Urinary bladder (tissue), 3 donors: ENCODE measurements at regions not wholly inside any gene's neighbourhood (a gene's known extent, or its start where the extent isn't known, plus 50 kb on each side); places are given as distances from the start of the nearest gene placed in this dataset.

Experiments
- DNase-seq: peaks from one replicate; pipeline ENCODE4 v3.0.0-alpha.2; 2015; ENCODE audit errors: extremely low spot score
- H3K27ac ChIP-seq: one replicate; pipeline ENCODE4 v1.5.1; 2013; ENCODE audit warnings: low read depth, mild to moderate bottlenecking, moderate library complexity
- H3K36me3 ChIP-seq: one replicate; pipeline ENCODE4 v1.6.1; 2013; ENCODE audit warnings: mild to moderate bottlenecking, moderate library complexity; ENCODE audit not compliant: insufficient read depth
- H3K4me1 ChIP-seq: one replicate; pipeline ENCODE4 v1.6.1; 2013; ENCODE audit warnings: mild to moderate bottlenecking, moderate library complexity; ENCODE audit not compliant: insufficient read depth
- H3K4me3 ChIP-seq: one replicate; pipeline ENCODE4 v1.5.1; 2013; ENCODE audit warnings: low read depth, low read length
- WGBS: extraction: QIAGEN DNeasy Blood & Tissue Kit; methylation state at CpG from one replicate; pipeline ENCODE4 v1.1.7; 2013; 5-methylcytosine and 5-hydroxymethylcytosine counted together
- donor health status: healthy with polysubstance abuse.
- donor health status: healthy.

GRCh38 chr3:141418751-141419150, 50.4 kb downstream of the ZBTB38 start:
- no peak overlapping the region for H3K27ac ChIP-seq
- no peak overlapping the region for H3K4me3 ChIP-seq
- DNase-seq = no peak
- whole genome bisulfite sequencing = 90% methylated on average over 4 of the region's 4 CpGs
- H3K36me3 ChIP-seq = peaks cover 3% of the 10 kb centered on the region
- no peaks in the 10 kb centered on the region for H3K4me1 ChIP-seq

- Histone ChIP-seq H3K27ac (no peak overlapping the region), H3K4me3 (no peak overlapping the region), H3K36me3 (no peaks in the 10 kb centered on the region), H3K4me1 (no peaks in the 10 kb centered on the region)
- no peak for DNase-seq
- WGBS = 85% methylated on average over 5 of the region's 5 CpGs
These were observed 51.6 kb downstream of the ZBTB38 start for GRCh38 chr3:141419946-141420345.

GRCh38 chr3:141421186-141421585, 52.9 kb downstream of the ZBTB38 start:
- DNase-seq = no peak
- Histone ChIP-seq H3K4me1 (no peaks in the 10 kb centered on the region), H3K27ac (no peak overlapping the region), H3K36me3 (no peaks in the 10 kb centered on the region), H3K4me3 (no peak overlapping the region)
- 94% methylated on average over 2 of the region's 2 CpGs for WGBS

GRCh38 chr3:141421639-141422319, 53.5 kb downstream of the ZBTB38 start:
- H3K4me3 ChIP-seq = no peak overlapping the region
- no peaks in the 10 kb centered on the region for H3K4me1 ChIP-seq
- H3K36me3 ChIP-seq = no peaks in the 10 kb centered on the region
- WGBS = 67% methylated on average over 5 of the region's 5 CpGs
- no peak for DNase-seq
- H3K27ac ChIP-seq = no peak overlapping the region

- 65% methylated on average over 6 of the region's 6 CpGs for WGBS
- DNase-seq = no peak
- Histone ChIP-seq H3K4me1 (no peaks in the 10 kb centered on the region), H3K36me3 (no peaks in the 10 kb centered on the region), H3K4me3 (no peak overlapping the region), H3K27ac (no peak overlapping the region)
These were observed 54.8 kb downstream of the ZBTB38 start for GRCh38 chr3:141422961-141423582.

GRCh38 chr3:141425523-141426233, 57.4 kb downstream of the ZBTB38 start:
- Histone ChIP-seq H3K4me3 (no peak overlapping the region), H3K36me3 (no peaks in the 10 kb centered on the region), H3K4me1 (no peaks in the 10 kb centered on the region), H3K27ac (no peak overlapping the region)
- DNase-seq = no peak
- 71% methylated on average over 6 of the region's 6 CpGs for WGBS

- Histone ChIP-seq H3K36me3 (no peaks in the 10 kb centered on the region), H3K4me1 (no peaks in the 10 kb centered on the region), H3K4me3 (no peak overlapping the region), H3K27ac (peak overlapping the region; percentile 56)
- no peak for DNase-seq
- WGBS = 15% methylated on average over 9 of the region's 9 CpGs
These were observed 58.2 kb downstream of the ZBTB38 start for GRCh38 chr3:141426404-141427034.

GRCh38 chr3:141427764-141428163, 59.1 kb upstream of the RASA2 start:
- WGBS = 78% methylated on average over 4 of the region's 4 CpGs
- Histone ChIP-seq H3K4me1 (no peaks in the 10 kb centered on the region), H3K36me3 (no peaks in the 10 kb centered on the region), H3K4me3 (no peak overlapping the region), H3K27ac (no peak overlapping the region)
- no peak for DNase-seq

- DNase-seq = no peak
- WGBS = 47% methylated on average over 18 of the region's 18 CpGs
- H3K4me1 ChIP-seq = no peaks in the 10 kb centered on the region
- no peak overlapping the region for H3K4me3 ChIP-seq
- no peaks in the 10 kb centered on the region for H3K36me3 ChIP-seq
- no peak overlapping the region for H3K27ac ChIP-seq
These were observed 57.3 kb upstream of the RASA2 start for GRCh38 chr3:141429371-141430035.

GRCh38 chr3:141430316-141430715, 56.5 kb upstream of the RASA2 start:
- no peak for DNase-seq
- H3K36me3 ChIP-seq = no peaks in the 10 kb centered on the region
- WGBS = 79% methylated on average over 6 of the region's 6 CpGs
- H3K4me1 ChIP-seq = no peaks in the 10 kb centered on the region
- no peak overlapping the region for H3K27ac ChIP-seq
- H3K4me3 ChIP-seq = no peak overlapping the region

- H3K4me1 ChIP-seq = no peaks in the 10 kb centered on the region
- no peaks in the 10 kb centered on the region for H3K36me3 ChIP-seq
- 31% methylated on average over 18 of the region's 18 CpGs for WGBS
- H3K27ac ChIP-seq = peak overlapping the region; percentile 77
- DNase-seq = no peak
- no peak overlapping the region for H3K4me3 ChIP-seq
These were observed 55.1 kb upstream of the RASA2 start for GRCh38 chr3:141431411-141432378.

GRCh38 chr3:141432904-141433303, 53.9 kb upstream of the RASA2 start:
- peaks cover 2% of the 10 kb centered on the region for H3K36me3 ChIP-seq
- H3K4me1 ChIP-seq = no peaks in the 10 kb centered on the region
- H3K27ac ChIP-seq = no peak overlapping the region
- no peak for DNase-seq
- H3K4me3 ChIP-seq = no peak overlapping the region
- 92% methylated on average over 2 of the region's 2 CpGs for WGBS
